Neural cell (in vitro differentiated cells): ENCODE measurements at regions not wholly inside any gene's neighbourhood (a gene's known extent, or its start where the extent isn't known, plus 50 kb on each side); places are given as distances from the start of the nearest gene placed in this dataset.

Source experiments
- EP300 ChIP-seq: fragments of 450-650 bp; conservative IDR thresholded peaks from 2 replicates; pipeline ENCODE4 v1.6.1; 2014; ENCODE audit warnings: antibody characterized with exemption, mild to moderate bottlenecking, moderate library complexity; ENCODE audit not compliant: poor library complexity, severe bottlenecking
- EZH2 ChIP-seq: fragments of 200-600, 300-800 bp; shearing (Covaris generic), sonication (generic); IDR thresholded peaks from 2 replicates; pipeline ENCODE4 v1.6.1; 2014; ENCODE audit warnings: antibody characterized with exemption, low read length, borderline replicate concordance, mild to moderate bottlenecking; ENCODE audit not compliant: insufficient read depth, poor library complexity, severe bottlenecking
- MXI1 ChIP-seq: fragments of 450-650 bp; conservative IDR thresholded peaks from 2 replicates; pipeline ENCODE4 v1.6.1; 2014; ENCODE audit warnings: antibody characterized with exemption, mild to moderate bottlenecking; ENCODE audit not compliant: poor library complexity, severe bottlenecking
- POLR2AphosphoS5 ChIP-seq: IDR thresholded peaks from 2 replicates; pipeline ENCODE4 v1.6.1; 2012
- RAD21 ChIP-seq: fragments of 450-650 bp; conservative IDR thresholded peaks from 2 replicates; pipeline ENCODE4 v1.6.1; 2014; ENCODE audit warnings: antibody characterized with exemption, mild to moderate bottlenecking, moderate library complexity
- SMC3 ChIP-seq: fragments of 450-650 bp; conservative IDR thresholded peaks from 2 replicates; pipeline ENCODE4 v1.6.1; 2014; ENCODE audit warnings: antibody characterized with exemption, mild to moderate bottlenecking, moderate library complexity; ENCODE audit not compliant: poor library complexity
- TAF1 ChIP-seq: IDR thresholded peaks from 2 replicates; pipeline ENCODE4 v1.6.1; 2012; ENCODE audit warnings: low read depth
- TF ChIP-seq, protein P1 (sequence below): fragments of 450-650 bp; IDR thresholded peaks from 2 replicates; pipeline ENCODE4 v1.5.1; 2014; ENCODE audit warnings: antibody characterized with exemption, mild to moderate bottlenecking, moderate library complexity; ENCODE audit not compliant: poor library complexity, severe bottlenecking
- TF ChIP-seq, protein P2 (sequence below): IDR thresholded peaks from 2 replicates; pipeline ENCODE4 v1.6.1; 2012; ENCODE audit warnings: borderline replicate concordance

DNA sequence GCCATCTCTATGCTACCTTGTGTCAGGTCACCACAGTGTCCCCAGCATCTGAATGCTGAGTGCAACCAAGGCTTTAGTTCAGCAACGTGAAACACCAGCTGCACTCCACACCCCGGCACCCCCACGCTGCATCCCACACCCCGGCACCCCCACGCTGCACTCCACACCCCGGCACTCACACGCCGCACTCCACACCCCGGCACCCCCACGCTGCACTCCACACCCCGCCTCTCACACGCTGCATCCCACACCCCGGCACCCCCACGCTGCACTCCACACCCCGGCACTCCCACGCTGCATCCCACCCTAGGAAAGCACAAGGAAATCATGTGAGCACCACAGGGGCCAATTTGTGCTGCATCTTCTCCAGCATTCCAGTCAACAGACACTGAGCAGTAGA lies 199.8 kb upstream of the FRG1 start:
- TF ChIP-seq, protein P1, sequence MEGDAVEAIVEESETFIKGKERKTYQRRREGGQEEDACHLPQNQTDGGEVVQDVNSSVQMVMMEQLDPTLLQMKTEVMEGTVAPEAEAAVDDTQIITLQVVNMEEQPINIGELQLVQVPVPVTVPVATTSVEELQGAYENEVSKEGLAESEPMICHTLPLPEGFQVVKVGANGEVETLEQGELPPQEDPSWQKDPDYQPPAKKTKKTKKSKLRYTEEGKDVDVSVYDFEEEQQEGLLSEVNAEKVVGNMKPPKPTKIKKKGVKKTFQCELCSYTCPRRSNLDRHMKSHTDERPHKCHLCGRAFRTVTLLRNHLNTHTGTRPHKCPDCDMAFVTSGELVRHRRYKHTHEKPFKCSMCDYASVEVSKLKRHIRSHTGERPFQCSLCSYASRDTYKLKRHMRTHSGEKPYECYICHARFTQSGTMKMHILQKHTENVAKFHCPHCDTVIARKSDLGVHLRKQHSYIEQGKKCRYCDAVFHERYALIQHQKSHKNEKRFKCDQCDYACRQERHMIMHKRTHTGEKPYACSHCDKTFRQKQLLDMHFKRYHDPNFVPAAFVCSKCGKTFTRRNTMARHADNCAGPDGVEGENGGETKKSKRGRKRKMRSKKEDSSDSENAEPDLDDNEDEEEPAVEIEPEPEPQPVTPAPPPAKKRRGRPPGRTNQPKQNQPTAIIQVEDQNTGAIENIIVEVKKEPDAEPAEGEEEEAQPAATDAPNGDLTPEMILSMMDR, result no peak
- no peak for TF ChIP-seq SMC3
- no peak for TF ChIP-seq TAF1
- no peak for TF ChIP-seq EZH2
- TF ChIP-seq RAD21, result no peak
- TF ChIP-seq MXI1, result no peak
- no peak for TF ChIP-seq EP300
- TF ChIP-seq POLR2AphosphoS5, result no peak
- TF ChIP-seq, protein P2, sequence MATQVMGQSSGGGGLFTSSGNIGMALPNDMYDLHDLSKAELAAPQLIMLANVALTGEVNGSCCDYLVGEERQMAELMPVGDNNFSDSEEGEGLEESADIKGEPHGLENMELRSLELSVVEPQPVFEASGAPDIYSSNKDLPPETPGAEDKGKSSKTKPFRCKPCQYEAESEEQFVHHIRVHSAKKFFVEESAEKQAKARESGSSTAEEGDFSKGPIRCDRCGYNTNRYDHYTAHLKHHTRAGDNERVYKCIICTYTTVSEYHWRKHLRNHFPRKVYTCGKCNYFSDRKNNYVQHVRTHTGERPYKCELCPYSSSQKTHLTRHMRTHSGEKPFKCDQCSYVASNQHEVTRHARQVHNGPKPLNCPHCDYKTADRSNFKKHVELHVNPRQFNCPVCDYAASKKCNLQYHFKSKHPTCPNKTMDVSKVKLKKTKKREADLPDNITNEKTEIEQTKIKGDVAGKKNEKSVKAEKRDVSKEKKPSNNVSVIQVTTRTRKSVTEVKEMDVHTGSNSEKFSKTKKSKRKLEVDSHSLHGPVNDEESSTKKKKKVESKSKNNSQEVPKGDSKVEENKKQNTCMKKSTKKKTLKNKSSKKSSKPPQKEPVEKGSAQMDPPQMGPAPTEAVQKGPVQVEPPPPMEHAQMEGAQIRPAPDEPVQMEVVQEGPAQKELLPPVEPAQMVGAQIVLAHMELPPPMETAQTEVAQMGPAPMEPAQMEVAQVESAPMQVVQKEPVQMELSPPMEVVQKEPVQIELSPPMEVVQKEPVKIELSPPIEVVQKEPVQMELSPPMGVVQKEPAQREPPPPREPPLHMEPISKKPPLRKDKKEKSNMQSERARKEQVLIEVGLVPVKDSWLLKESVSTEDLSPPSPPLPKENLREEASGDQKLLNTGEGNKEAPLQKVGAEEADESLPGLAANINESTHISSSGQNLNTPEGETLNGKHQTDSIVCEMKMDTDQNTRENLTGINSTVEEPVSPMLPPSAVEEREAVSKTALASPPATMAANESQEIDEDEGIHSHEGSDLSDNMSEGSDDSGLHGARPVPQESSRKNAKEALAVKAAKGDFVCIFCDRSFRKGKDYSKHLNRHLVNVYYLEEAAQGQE, result no peak
